Skin of body (tissue), 1 donor: ENCODE measurements at regions not wholly inside any gene's neighbourhood (a gene's known extent, or its start where the extent isn't known, plus 50 kb on each side); places are given as distances from the start of the nearest gene placed in this dataset.

Experiments
- DNase-seq: peaks from one replicate; lab custom pipeline; 2025; lab: John Stamatoyannopoulos, UW

- DNase-seq, result no peak
These were observed 117.0 kb downstream of the ANKRD60 start for GRCh38 chr20:58111310-58112016.

- DNase-seq, result no peak
These were observed 118.4 kb downstream of the ANKRD60 start for GRCh38 chr20:58109918-58110635.

- no peak for DNase-seq
These were observed 119.2 kb downstream of the ANKRD60 start for GRCh38 chr20:58109126-58109880.

- no peak for DNase-seq
These were observed 120.9 kb downstream of the ANKRD60 start for GRCh38 chr20:58107533-58107932.

GRCh38 chr20:58106143-58106750, 122.2 kb downstream of the ANKRD60 start:
- DNase-seq, result no peak

- no peak for DNase-seq
These were observed 124.5 kb downstream of the ANKRD60 start for GRCh38 chr20:58103961-58104360.

GRCh38 chr20:58103517-58103904, 124.9 kb downstream of the ANKRD60 start:
- DNase-seq, result no peak

GRCh38 chr20:58102744-58103516, 125.5 kb downstream of the ANKRD60 start:
- DNase-seq, result no peak

GRCh38 chr20:58102261-58102660, 126.2 kb downstream of the ANKRD60 start:
- no peak for DNase-seq

- no peak for DNase-seq
These were observed 127.6 kb downstream of the ANKRD60 start for GRCh38 chr20:58100731-58101356.

- no peak for DNase-seq
These were observed 128.3 kb downstream of the ANKRD60 start for GRCh38 chr20:58099956-58100730.

- DNase-seq, result no peak
These were observed 129.0 kb downstream of the ANKRD60 start for GRCh38 chr20:58099291-58099935.

GRCh38 chr20:58098571-58098970, 129.9 kb downstream of the ANKRD60 start:
- no peak for DNase-seq

GRCh38 chr20:58097943-58098342, 130.5 kb downstream of the ANKRD60 start:
- DNase-seq, result no peak

GRCh38 chr20:58097429-58097828, 131.0 kb downstream of the ANKRD60 start:
- DNase-seq, result no peak

GRCh38 chr20:58096880-58097423, 131.5 kb downstream of the ANKRD60 start:
- DNase-seq, result no peak

- DNase-seq, result no peak
These were observed 133.8 kb downstream of the ANKRD60 start for GRCh38 chr20:58094698-58095097.

- DNase-seq, result no peak
These were observed 134.3 kb downstream of the ANKRD60 start for GRCh38 chr20:58094160-58094559.

GRCh38 chr20:58092871-58093270, 135.6 kb downstream of the ANKRD60 start:
- DNase-seq, result no peak
